Adipocyte (in vitro differentiated cells): ENCODE measurements at regions not wholly inside any gene's neighbourhood (a gene's known extent, or its start where the extent isn't known, plus 50 kb on each side); places are given as distances from the start of the nearest gene placed in this dataset.
"Not testable (repeated sequence)": the region's sequence is repeated elsewhere in the genome, so short reads cannot be mapped to it uniquely, and the experiment has no call there.

ENCODE experiments used
- DNase-seq: peaks from one replicate; pipeline ENCODE4 v3.0.0-alpha.2; 2015; ENCODE audit warnings: low read depth
- H3K27me3 ChIP-seq: replicated peaks from 2 replicates; pipeline ENCODE4 v1.7.0; 2013; ENCODE audit warnings: mild to moderate bottlenecking, low read length, moderate library complexity; ENCODE audit not compliant: control insufficient read depth, insufficient read depth
- H3K36me3 ChIP-seq: 2 replicates; pipeline ENCODE4 v1.7.0; 2013; ENCODE audit warnings: low read length, mild to moderate bottlenecking, moderate library complexity; ENCODE audit not compliant: control insufficient read depth, insufficient read depth, severe bottlenecking
- H3K4me1 ChIP-seq: 2 replicates; pipeline ENCODE4 v1.7.0; 2013; ENCODE audit warnings: mild to moderate bottlenecking, low read length, moderate library complexity; ENCODE audit not compliant: control insufficient read depth, insufficient read depth
- H3K4me3 ChIP-seq: 2 replicates; pipeline ENCODE4 v1.7.0; 2013; ENCODE audit warnings: mild to moderate bottlenecking, low read length, moderate library complexity
- H3K9ac ChIP-seq: 2 replicates; pipeline ENCODE4 v1.7.0; 2013; ENCODE audit warnings: mild to moderate bottlenecking, low read length, moderate library complexity
- H3K9me3 ChIP-seq: 2 replicates; pipeline ENCODE4 v1.7.0; 2013; ENCODE audit warnings: mild to moderate bottlenecking, low read length, moderate library complexity; ENCODE audit not compliant: control insufficient read depth

DNA sequence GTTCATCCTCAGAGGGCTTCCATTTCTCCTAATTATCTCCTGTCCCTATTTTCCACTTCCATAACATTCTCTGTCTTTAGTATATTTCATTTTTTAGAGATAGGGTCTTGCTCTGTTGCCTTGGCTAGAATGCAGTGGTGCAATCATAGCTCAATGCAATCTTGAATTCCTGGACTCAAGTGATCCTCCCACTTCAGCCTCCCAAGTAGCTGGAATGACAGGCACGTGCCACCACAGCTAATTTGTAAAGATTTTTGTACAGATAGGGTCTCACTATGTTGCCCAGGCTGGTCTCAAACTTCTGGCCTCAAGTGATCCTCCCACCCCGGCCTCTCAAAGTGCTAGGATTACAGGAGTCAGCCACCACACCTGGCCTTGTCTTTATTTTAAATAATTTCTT is 589.0 kb downstream of the ZEB2 start:
- no peaks in the 10 kb centered on the region for H3K36me3 ChIP-seq
- no peaks in the 10 kb centered on the region for H3K27me3 ChIP-seq
- no peak for DNase-seq
- H3K4me3 ChIP-seq, result no peak overlapping the region
- no peak overlapping the region for H3K9ac ChIP-seq
- no peaks in the 10 kb centered on the region for H3K4me1 ChIP-seq
- H3K9me3 ChIP-seq, result no peaks in the 10 kb centered on the region

DNA sequence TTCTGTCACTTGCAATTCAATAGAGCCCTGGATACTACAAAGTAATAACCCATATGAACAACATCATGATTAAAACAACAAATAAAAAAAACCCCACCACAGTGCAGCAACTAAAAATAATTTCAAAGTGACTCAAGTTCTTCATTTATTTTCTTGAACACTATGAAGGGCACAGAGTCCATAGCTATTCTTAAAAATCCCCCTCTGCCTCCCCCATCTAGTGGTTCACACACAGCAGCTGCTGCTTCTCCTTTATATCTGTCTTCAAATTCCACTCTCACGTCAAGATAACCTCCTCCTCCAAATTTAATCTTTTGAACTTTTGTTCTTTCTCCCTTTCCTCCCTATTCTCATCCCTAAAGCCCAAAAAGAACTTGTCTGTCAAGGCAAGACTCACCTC is 591.3 kb downstream of the ZEB2 start:
- Histone ChIP-seq H3K9ac (no peak overlapping the region), H3K27me3 (no peaks in the 10 kb centered on the region), H3K9me3 (no peaks in the 10 kb centered on the region), H3K4me3 (no peak overlapping the region), H3K36me3 (no peaks in the 10 kb centered on the region), H3K4me1 (no peaks in the 10 kb centered on the region)
- DNase-seq, result no peak

DNA sequence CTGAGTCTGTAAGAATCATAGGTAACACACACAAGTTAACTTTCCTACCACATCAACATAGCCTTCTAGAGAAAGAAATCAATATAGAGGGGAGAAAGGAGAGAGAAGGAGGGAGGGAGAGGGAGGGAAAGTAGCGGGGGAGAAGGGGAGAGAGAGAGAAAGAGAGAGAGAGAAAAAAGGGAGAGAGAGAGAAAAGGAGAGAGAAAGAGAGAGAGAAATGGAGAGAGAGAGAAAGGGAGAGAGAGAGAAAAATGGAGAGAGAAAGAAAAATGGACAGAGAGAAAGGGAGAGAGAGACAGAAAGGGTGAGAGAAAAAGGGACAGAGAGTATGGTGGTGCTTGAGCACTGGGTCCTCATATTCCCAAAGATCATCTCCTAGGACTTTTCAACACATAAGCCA is 591.7 kb downstream of the ZEB2 start:
- no peaks in the 10 kb centered on the region for H3K27me3 ChIP-seq
- H3K9me3 ChIP-seq, result no peaks in the 10 kb centered on the region
- H3K36me3 ChIP-seq, result no peaks in the 10 kb centered on the region
- no peak for DNase-seq
- no peak overlapping the region for H3K9ac ChIP-seq
- H3K4me3 ChIP-seq, result no peak overlapping the region
- no peaks in the 10 kb centered on the region for H3K4me1 ChIP-seq

DNA sequence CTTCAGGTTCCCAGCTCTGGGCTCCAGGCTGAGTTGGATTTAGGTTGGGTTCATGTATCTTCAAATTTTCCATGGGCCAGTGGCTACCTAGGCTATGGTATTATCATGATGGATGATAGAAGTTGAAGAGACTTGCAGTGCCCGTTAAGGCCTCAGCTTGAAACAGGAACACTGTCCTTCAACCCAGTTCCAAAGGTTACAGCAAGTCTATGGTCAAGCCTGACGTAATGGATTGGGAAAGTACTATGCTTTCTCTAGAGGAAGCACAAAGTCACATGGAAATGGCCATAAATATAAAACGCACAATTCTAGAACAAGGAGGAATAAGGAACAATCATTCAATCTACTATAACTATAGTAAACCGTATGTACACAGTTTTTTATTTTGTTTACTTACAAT is 593.2 kb downstream of the ZEB2 start:
- no peak overlapping the region for H3K4me3 ChIP-seq
- H3K27me3 ChIP-seq, result no peaks in the 10 kb centered on the region
- H3K9me3 ChIP-seq, result no peaks in the 10 kb centered on the region
- no peak for DNase-seq
- no peaks in the 10 kb centered on the region for H3K36me3 ChIP-seq
- H3K9ac ChIP-seq, result no peak overlapping the region
- no peaks in the 10 kb centered on the region for H3K4me1 ChIP-seq

DNA sequence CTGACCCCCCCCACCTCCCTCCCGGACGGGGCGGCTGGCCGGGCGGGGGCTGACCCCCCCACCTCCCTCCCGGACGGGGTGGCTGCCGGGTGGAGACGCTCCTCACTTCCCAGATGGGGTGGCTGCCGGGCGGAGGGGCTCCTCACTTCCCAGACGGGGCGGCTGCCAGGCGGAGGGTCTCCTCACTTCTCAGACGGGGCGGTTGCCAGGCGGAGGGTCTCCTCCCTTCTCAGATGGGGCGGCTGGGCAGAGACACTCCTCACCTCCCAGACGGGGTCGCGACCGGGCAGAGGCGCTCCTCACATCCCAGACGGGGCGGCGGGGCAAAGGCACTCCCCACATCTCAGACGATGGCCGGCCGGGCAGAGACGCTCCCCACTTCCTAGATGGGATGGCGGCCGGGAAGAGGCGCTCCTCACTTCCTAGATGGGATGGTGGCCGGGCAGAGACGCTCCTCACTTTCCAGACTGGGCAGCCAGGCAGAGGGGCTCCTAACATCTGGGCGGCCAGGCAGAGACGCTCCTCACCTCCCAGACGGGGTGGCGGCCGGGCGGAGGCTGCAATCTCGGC is 597.6 kb downstream of the ZEB2 start:
- H3K9ac ChIP-seq, DNase-seq, H3K36me3 ChIP-seq, H3K27me3 ChIP-seq, H3K4me3 ChIP-seq, H3K4me1 ChIP-seq: not testable (repeated sequence)
- H3K9me3 ChIP-seq, result peaks cover 17% of the 10 kb centered on the region

DNA sequence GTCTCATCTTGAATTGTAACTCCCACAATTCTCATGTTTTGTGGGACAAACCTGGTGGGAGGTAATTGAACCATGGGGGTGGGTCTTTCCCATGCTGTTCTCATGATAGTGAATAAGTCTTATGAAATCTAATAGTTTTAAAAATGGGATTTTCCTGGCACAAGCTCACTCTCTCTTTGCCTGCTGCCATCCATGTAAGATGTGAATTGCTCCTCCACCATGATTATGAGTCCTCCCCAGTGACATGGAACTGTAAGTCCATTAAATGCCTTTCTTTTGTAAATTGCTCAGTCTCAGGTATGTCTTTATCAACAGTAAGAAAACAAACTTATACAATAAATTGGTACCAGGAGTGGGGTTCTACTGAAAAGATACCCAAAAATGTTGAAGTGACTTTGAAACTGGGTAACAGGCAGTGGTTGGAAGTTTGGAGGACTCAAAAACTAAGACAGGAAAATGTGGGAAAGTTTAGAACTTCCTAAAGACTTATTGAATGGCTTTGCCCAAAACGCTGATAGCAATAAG is 601.4 kb downstream of the ZEB2 start:
- Histone ChIP-seq H3K4me3 (peak overlapping the region; percentile 56), H3K27me3 (no peaks in the 10 kb centered on the region), H3K4me1 (no peaks in the 10 kb centered on the region), H3K9me3 (peaks cover 17% of the 10 kb centered on the region), H3K36me3 (no peaks in the 10 kb centered on the region), H3K9ac (no peak overlapping the region)
- no peak for DNase-seq

DNA sequence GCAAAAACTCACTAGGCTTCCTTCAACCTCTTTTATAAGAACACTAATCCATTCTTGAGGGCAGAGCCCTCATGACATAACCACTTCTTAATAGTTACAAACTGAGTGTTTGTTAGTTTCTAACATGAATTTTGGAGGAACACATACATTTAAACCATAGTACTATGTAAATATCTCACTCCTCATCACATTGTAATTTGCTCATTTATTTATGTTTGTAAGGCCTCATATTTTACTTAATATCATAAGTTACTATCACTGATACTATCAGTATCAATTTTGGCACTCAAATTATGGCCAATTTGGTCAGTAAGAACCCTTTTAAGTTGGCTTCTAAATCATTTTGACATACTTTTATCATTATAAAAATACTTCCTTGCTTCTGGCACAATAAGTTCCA is 603.1 kb downstream of the ZEB2 start:
- Histone ChIP-seq H3K4me3 (no peak overlapping the region), H3K4me1 (no peaks in the 10 kb centered on the region), H3K27me3 (no peaks in the 10 kb centered on the region), H3K9me3 (peaks cover 17% of the 10 kb centered on the region), H3K36me3 (no peaks in the 10 kb centered on the region), H3K9ac (no peak overlapping the region)
- DNase-seq, result no peak

DNA sequence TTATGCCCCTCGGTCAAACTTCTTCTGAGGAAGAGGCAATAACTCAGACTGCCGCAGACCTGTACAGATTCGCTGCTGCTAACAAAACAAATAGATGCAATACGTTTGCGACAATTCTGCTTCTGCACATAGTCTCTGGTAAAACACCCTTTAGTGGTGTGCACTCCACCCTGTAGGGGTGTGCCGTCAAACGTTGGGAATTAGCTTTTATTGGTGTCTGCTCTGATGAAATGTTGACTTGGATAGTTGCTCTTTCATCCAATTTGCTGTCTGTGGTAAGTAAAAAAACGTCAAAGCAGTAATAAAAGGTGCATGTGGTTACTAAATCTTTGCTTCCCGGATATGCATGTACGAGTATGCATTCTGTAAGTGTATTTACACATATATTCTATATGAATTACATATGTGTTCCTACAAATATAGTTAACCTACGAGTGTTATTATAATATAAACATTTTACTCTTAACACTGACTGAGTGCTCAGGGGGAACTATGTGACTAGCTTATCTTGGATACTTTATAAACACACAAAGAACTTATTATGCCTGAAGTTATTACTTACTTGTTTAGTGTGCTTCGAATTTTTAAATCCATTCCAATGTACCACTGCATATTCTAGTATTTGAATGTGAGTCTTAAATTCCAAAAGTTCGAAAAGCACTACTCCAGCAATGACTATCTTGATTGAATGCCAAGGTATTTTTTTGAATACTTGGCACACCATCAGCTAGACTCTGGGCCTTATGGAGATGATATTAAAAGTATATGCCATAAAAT is 610.2 kb downstream of the ZEB2 start:
- H3K27me3 ChIP-seq, result no peaks in the 10 kb centered on the region
- peak; percentile 10 for DNase-seq
- no peak overlapping the region for H3K9ac ChIP-seq
- H3K9me3 ChIP-seq, result no peaks in the 10 kb centered on the region
- H3K4me3 ChIP-seq, result no peak overlapping the region
- H3K36me3 ChIP-seq, result no peaks in the 10 kb centered on the region
- H3K4me1 ChIP-seq, result no peaks in the 10 kb centered on the region

DNA sequence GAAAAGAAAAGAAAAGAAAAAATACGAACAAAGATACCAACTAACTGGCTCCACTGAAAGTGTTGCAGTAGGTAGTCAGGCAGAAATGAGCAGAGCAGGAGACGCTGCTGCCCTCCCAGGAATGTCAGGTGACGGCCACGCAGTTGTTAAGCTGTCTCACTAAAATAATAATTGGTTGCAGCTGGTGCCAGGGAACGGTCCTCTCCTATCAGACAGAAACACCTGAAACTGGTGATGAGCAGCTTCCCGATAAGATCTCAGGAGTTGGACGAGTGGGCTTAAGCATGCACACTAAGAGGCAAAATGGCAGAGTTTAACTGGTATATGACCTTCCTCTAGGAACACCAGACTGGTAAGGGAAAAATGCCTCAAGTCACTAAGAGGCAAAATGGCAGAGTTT is 611.1 kb downstream of the ZEB2 start:
- Histone ChIP-seq H3K9me3 (no peaks in the 10 kb centered on the region), H3K36me3 (no peaks in the 10 kb centered on the region), H3K9ac (no peak overlapping the region), H3K4me3 (no peak overlapping the region), H3K27me3 (no peaks in the 10 kb centered on the region), H3K4me1 (no peaks in the 10 kb centered on the region)
- DNase-seq, result no peak

DNA sequence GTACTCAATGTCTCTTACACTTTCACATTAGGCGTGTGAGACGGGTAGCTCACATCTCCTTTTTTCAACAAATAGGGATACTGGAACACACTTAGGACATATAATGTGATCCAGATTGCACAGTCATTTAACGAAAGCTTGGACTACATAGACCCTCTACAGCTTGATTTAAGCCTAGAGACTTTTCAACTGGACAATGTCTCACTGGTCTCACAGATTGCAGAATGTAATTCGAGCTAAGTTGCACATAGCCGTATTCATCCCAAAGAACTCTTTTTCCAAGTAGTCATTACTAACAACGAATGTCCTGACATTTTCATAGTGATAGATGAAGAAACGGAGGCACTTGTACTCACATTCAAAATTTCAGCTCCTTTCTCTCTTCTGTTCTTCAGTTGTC is 612.1 kb downstream of the ZEB2 start:
- no peak for DNase-seq

DNA sequence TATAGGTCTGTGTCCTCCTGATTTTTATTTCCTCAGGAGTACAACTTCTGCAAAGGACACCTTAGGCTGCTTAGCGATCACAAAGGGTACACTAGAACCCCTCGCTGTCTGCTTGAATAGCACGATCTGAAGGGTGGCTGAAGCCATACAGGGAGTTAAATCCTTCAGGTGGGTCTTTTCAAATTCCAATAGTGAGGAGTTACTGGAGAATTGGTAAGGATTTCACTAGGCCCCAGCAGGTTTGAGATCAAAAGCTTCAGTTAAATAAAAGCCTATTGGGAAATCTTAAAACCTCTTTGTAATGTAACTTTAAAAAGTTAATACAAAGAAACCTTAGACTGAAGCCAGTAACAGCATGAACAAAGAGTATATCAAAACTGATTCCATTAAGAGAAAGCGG is 613.1 kb downstream of the ZEB2 start:
- Histone ChIP-seq H3K9me3 (no peaks in the 10 kb centered on the region), H3K36me3 (no peaks in the 10 kb centered on the region), H3K27me3 (no peaks in the 10 kb centered on the region), H3K4me1 (peaks cover 11% of the 10 kb centered on the region), H3K9ac (no peak overlapping the region), H3K4me3 (no peak overlapping the region)
- DNase-seq, result no peak

More for the DNA sequence above, 612.1 kb downstream of the ZEB2 start:
- Histone ChIP-seq H3K4me1 (peaks cover 8% of the 10 kb centered on the region), H3K36me3 (no peaks in the 10 kb centered on the region), H3K27me3 (no peaks in the 10 kb centered on the region), H3K4me3 (no peak overlapping the region), H3K9ac (no peak overlapping the region), H3K9me3 (no peaks in the 10 kb centered on the region)
